HEK293T (cell line): ENCODE measurements at regions not wholly inside any gene's neighbourhood (a gene's known extent, or its start where the extent isn't known, plus 50 kb on each side); places are given as distances from the start of the nearest gene placed in this dataset.
A peak's percentile ranks its signal among the peaks of the same experiment; 100 is the strongest.

Experiments
- CTCF ChIA-PET: fragments of 350-600 bp; formaldehyde crosslinking; extraction: SDS; loops from one replicate; lab custom pipeline; 2021; ENCODE audit warnings: antibody characterized with exemption, inconsistent platforms; lab: Yijun Ruan, JAX
- POLR2A ChIA-PET: fragments of 350-600 bp; formaldehyde crosslinking; extraction: SDS; loops from one replicate; lab custom pipeline; 2020; ENCODE audit warnings: antibody characterized with exemption, inconsistent platforms; lab: Yijun Ruan, JAX
- DNase-seq: peaks from one replicate; pipeline ENCODE4 v3.0.0; 2012; ENCODE audit warnings: mixed read lengths; ENCODE audit errors: extremely low spot score
- ARNT ChIP-seq: fragments of 450-650 bp; IDR thresholded peaks from 2 replicates; pipeline ENCODE4 v1.6.1; 2017; ENCODE audit warnings: mild to moderate bottlenecking
- BHLHE40 ChIP-seq: fragments of 450-650 bp; IDR thresholded peaks from 2 replicates; pipeline ENCODE4 v1.6.1; 2016; ENCODE audit warnings: mild to moderate bottlenecking, moderate library complexity, borderline replicate concordance
- CTBP1 ChIP-seq: fragments of 450-650 bp; IDR thresholded peaks from 2 replicates; pipeline ENCODE4 v1.6.1; 2016; ENCODE audit warnings: borderline replicate concordance
- ELF4 ChIP-seq: fragments of 450-650 bp; IDR thresholded peaks from 2 replicates; pipeline ENCODE4 v1.6.1; 2017; ENCODE audit warnings: antibody characterized with exemption
- FOXA1 ChIP-seq: fragments of 450-650 bp; IDR thresholded peaks from 2 replicates; pipeline ENCODE4 v1.6.1; 2016; ENCODE audit warnings: mild to moderate bottlenecking
- FOXK2 ChIP-seq: fragments of 450-650 bp; IDR thresholded peaks from 2 replicates; pipeline ENCODE4 v1.6.1; 2016; ENCODE audit warnings: mild to moderate bottlenecking
- FOXM1 ChIP-seq: fragments of 450-650 bp; IDR thresholded peaks from 2 replicates; pipeline ENCODE4 v1.6.1; 2017; ENCODE audit warnings: mild to moderate bottlenecking, borderline replicate concordance
- HDGF ChIP-seq: fragments of 450-650 bp; IDR thresholded peaks from 2 replicates; pipeline ENCODE4 v1.6.1; 2017; ENCODE audit warnings: antibody characterized with exemption, borderline replicate concordance
- L3MBTL2 ChIP-seq: fragments of 450-650 bp; conservative IDR thresholded peaks from 2 replicates; pipeline ENCODE4 v1.6.1; 2016; ENCODE audit warnings: mild to moderate bottlenecking
- LEF1 ChIP-seq: fragments of 450-650 bp; IDR thresholded peaks from 2 replicates; pipeline ENCODE4 v1.6.1; 2017; ENCODE audit warnings: mild to moderate bottlenecking, borderline replicate concordance
- NFRKB ChIP-seq: fragments of 450-650 bp; IDR thresholded peaks from 2 replicates; pipeline ENCODE4 v1.6.1; 2016; ENCODE audit warnings: mild to moderate bottlenecking, moderate library complexity
- PKNOX1 ChIP-seq: fragments of 450-650 bp; IDR thresholded peaks from 2 replicates; pipeline ENCODE4 v1.6.1; 2016
- SP1 ChIP-seq: fragments of 450-650 bp; IDR thresholded peaks from 2 replicates; pipeline ENCODE4 v1.6.1; 2017
- SUZ12 ChIP-seq: fragments of 450-650 bp; IDR thresholded peaks from 2 replicates; pipeline ENCODE4 v1.6.1; 2016; ENCODE audit warnings: mild to moderate bottlenecking
- TARDBP ChIP-seq: fragments of 450-650 bp; IDR thresholded peaks from 2 replicates; pipeline ENCODE4 v1.6.1; 2016
- ZNF384 ChIP-seq: fragments of 450-650 bp; IDR thresholded peaks from 2 replicates; pipeline ENCODE4 v1.6.1; 2016

- POLR2A ChIA-PET, result no interaction called here
- TF ChIP-seq FOXM1 (no peak), SP1 (no peak), CTBP1 (no peak), ARNT (no peak), NFRKB (no peak)
- DNase-seq, result no peak
- CTCF ChIA-PET, result no interaction called here
Measured at GRCh38 chr11:116644201-116644940, 128.4 kb downstream of the BUD13 start.

- no peak for DNase-seq
- ChIA-PET CTCF (no interaction called here), POLR2A (no interaction called here)
- no peak for TF ChIP-seq HDGF
- TF ChIP-seq ZNF384, result no peak
- no peak for TF ChIP-seq CTBP1
- TF ChIP-seq TARDBP, result no peak
- no peak for TF ChIP-seq LEF1
- no peak for TF ChIP-seq SP1
Measured at GRCh38 chr11:116643521-116643920, 129.3 kb downstream of the BUD13 start.

- TF ChIP-seq L3MBTL2 (no peak), SUZ12 (no peak), BHLHE40 (no peak), FOXK2 (no peak), TARDBP (no peak), NFRKB (no peak), FOXM1 (no peak), HDGF (no peak)
- CTCF ChIA-PET, result interaction anchor here (0.6 to 1.1 kb wide), 2 partner anchors 49 to 993 kb away, joined by 3 read pairs; no protein-coding TSS in a partner anchor
- DNase-seq, result no peak
- POLR2A ChIA-PET, result no interaction called here
Measured at GRCh38 chr11:116642902-116643301, 129.9 kb downstream of the BUD13 start.

GRCh38 chr11:116642481-116642880 lies 130.3 kb downstream of the BUD13 start:
- no peak for DNase-seq
- ChIA-PET CTCF (interaction anchor here (0.6 to 1.1 kb wide), 5 partner anchors 15 to 993 kb away, joined by 3 to 4 read pairs (median 3); no protein-coding TSS in a partner anchor), POLR2A (no interaction called here)
- no peak for TF ChIP-seq CTBP1

- TF ChIP-seq NFRKB, result no peak
- no peak for TF ChIP-seq LEF1
- no peak for TF ChIP-seq HDGF
- TF ChIP-seq ELF4, result no peak
- ChIA-PET CTCF (interaction anchor here (0.7 to 0.9 kb wide), 3 partner anchors 142 to 1528 kb away, joined by 3 read pairs; no protein-coding TSS in a partner anchor), POLR2A (no interaction called here)
- peak; percentile 67 for DNase-seq
Measured at GRCh38 chr11:116641561-116642045, 131.2 kb downstream of the BUD13 start.

- POLR2A ChIA-PET, result no interaction called here
- no peak for DNase-seq
- TF ChIP-seq FOXM1, result no peak
- TF ChIP-seq BHLHE40, result no peak
- TF ChIP-seq NFRKB, result no peak
- TF ChIP-seq FOXK2, result no peak
- TF ChIP-seq CTBP1, result no peak
- no peak for TF ChIP-seq HDGF
- no peak for TF ChIP-seq PKNOX1
- TF ChIP-seq ARNT, result no peak
- TF ChIP-seq TARDBP, result no peak
- no peak for TF ChIP-seq L3MBTL2
- no peak for TF ChIP-seq ELF4
- TF ChIP-seq SP1, result no peak
- TF ChIP-seq FOXA1, result no peak
- no peak for TF ChIP-seq LEF1
- no peak for TF ChIP-seq SUZ12
- CTCF ChIA-PET, result interaction anchor here (0.6 to 0.7 kb wide), 2 partner anchors 127 to 187 kb away, joined by 3 read pairs; no protein-coding TSS in a partner anchor
Measured at GRCh38 chr11:116640641-116641402, 132.0 kb downstream of the BUD13 start.

GRCh38 chr11:116638463-116638862 lies 134.3 kb downstream of the BUD13 start:
- no peak for DNase-seq
- TF ChIP-seq NFRKB (no peak), ELF4 (no peak), TARDBP (no peak), FOXA1 (no peak), ZNF384 (no peak), FOXK2 (no peak), CTBP1 (no peak), HDGF (no peak), LEF1 (no peak), BHLHE40 (no peak), SP1 (no peak), SUZ12 (no peak), PKNOX1 (no peak), L3MBTL2 (no peak), FOXM1 (no peak), ARNT (no peak)
- ChIA-PET POLR2A (no interaction called here), CTCF (interaction anchor here (1.2 kb wide), 1 partner anchor 184 kb away, joined by 3 read pairs; no protein-coding TSS in a partner anchor)
